ENCODE measurements at regions not wholly inside any gene's neighbourhood (a gene's known extent, or its start where the extent isn't known, plus 50 kb on each side); places are given as distances from the start of the nearest gene placed in this dataset.

GRCh38 chr1:168410464-168410863 lies 129.8 kb downstream of the TBX19 start (continued):
- TF ChIP-seq TAF1 (IDR thresholded peaks at IDR 0.05; ENCODE audit: low read depth, low read length) = no peak
- no peak for TF ChIP-seq POU5F1 (IDR thresholded peaks at IDR 0.05; ENCODE audit: low read depth, low read length)
- no peak for TF ChIP-seq TAF7 (optimal IDR thresholded peaks at IDR 0.05; ENCODE audit: borderline replicate concordance, low read depth, low read length)

Data from H1 (cell line).